Activated CD8-positive, alpha-beta T cell treated with anti-CD3 and anti-CD28 coated beads for 36 hours (primary cell): ENCODE measurements at regions not wholly inside any gene's neighbourhood (a gene's known extent, or its start where the extent isn't known, plus 50 kb on each side); places are given as distances from the start of the nearest gene placed in this dataset.

ENCODE experiments used
- ATAC-seq: fragments of 200-7000 bp; cut with Tn5 transposase; one replicate; pipeline ENCODE4 v1.10.0; 2021; ENCODE audit warnings: mild to moderate bottlenecking, moderate library complexity
- CTCF ChIA-PET: fragments of 350-600 bp; sonication (Branson Sonifier 250); formaldehyde crosslinking; loops from one replicate; lab custom pipeline; 2021; ENCODE audit warnings: antibody characterized with exemption; lab: Charles Lee
- POLR2A ChIA-PET: fragments of 350-600 bp; sonication (Branson Sonifier 250); formaldehyde crosslinking; loops from one replicate; lab custom pipeline; 2021; ENCODE audit warnings: antibody characterized with exemption; lab: Charles Lee
- DNase-seq: peaks from one replicate; pipeline ENCODE4 v3.0.0-alpha.2; 2020
- H3K27ac Mint-ChIP-seq: one replicate; pipeline ENCODE4 v1.8.0; 2021; ENCODE audit warnings: mild to moderate bottlenecking, mixed read lengths
- H3K27me3 Mint-ChIP-seq: one replicate; pipeline ENCODE4 v1.8.0; 2021; ENCODE audit warnings: mixed read lengths
- H3K36me3 Mint-ChIP-seq: one replicate; pipeline ENCODE4 v1.8.0; 2021; ENCODE audit warnings: low read depth, mixed read lengths
- H3K4me1 Mint-ChIP-seq: one replicate; pipeline ENCODE4 v1.8.0; 2021; ENCODE audit warnings: low read depth, mixed read lengths
- H3K4me3 Mint-ChIP-seq: one replicate; pipeline ENCODE4 v1.8.0; 2021; ENCODE audit warnings: mild to moderate bottlenecking, moderate library complexity, mixed read lengths
- H3K9me3 Mint-ChIP-seq: one replicate; pipeline ENCODE4 v1.8.0; 2021; ENCODE audit warnings: mixed read lengths
- CTCF ChIP-seq: fragments of 200-600 bp; IDR thresholded peaks from one replicate; pipeline ENCODE4 v1.8.0; 2022; ENCODE audit warnings: antibody characterized with exemption, mild to moderate bottlenecking
- intact Hi-C: fragments of 100-400 bp; cut with micrococcal nuclease; formaldehyde crosslinking; loops from one replicate; pipeline ENCODE4 v1.10.0; 2022

GRCh38 chr2:16227811-16228462, 287.6 kb downstream of the MYCN start:
- Mint-ChIP-seq H3K27me3 (no peaks in the 10 kb centered on the region), H3K36me3 (no peaks in the 10 kb centered on the region)
- intact Hi-C loops, result no loop called here

GRCh38 chr2:16226943-16227664, 286.8 kb downstream of the MYCN start:
- no peak for TF ChIP-seq CTCF
- Mint-ChIP-seq H3K27me3 (no peaks in the 10 kb centered on the region), H3K4me3 (no peak overlapping the region), H3K36me3 (no peaks in the 10 kb centered on the region), H3K9me3 (no peaks in the 10 kb centered on the region), H3K4me1 (no peaks in the 10 kb centered on the region), H3K27ac (no peak overlapping the region)
- intact Hi-C loops, result no loop called here
- ChIA-PET CTCF (no interaction called here), POLR2A (no interaction called here)
- ATAC-seq (no peak), DNase-seq (no peak)

More at GRCh38 chr2:16227811-16228462, 287.6 kb downstream of the MYCN start:
- ATAC-seq (no peak), DNase-seq (no peak)
- TF ChIP-seq CTCF, result no peak
- Mint-ChIP-seq H3K4me3 (no peak overlapping the region), H3K9me3 (no peaks in the 10 kb centered on the region), H3K4me1 (no peaks in the 10 kb centered on the region), H3K27ac (no peak overlapping the region)
- ChIA-PET POLR2A (no interaction called here), CTCF (no interaction called here)

- POLR2A ChIA-PET, result no interaction called here
- Mint-ChIP-seq H3K27ac (no peak overlapping the region), H3K9me3 (no peaks in the 10 kb centered on the region), H3K4me3 (no peak overlapping the region), H3K27me3 (no peaks in the 10 kb centered on the region), H3K36me3 (no peaks in the 10 kb centered on the region), H3K4me1 (no peaks in the 10 kb centered on the region)
- no peak for ATAC-seq
- intact Hi-C loops, result no loop called here
- no peak for DNase-seq
- CTCF ChIA-PET, result no interaction called here
- TF ChIP-seq CTCF, result no peak
Observed at GRCh38 chr2:16226381-16226780, 286.0 kb downstream of the MYCN start.

GRCh38 chr2:16225545-16225944, 285.2 kb downstream of the MYCN start:
- no peak overlapping the region for H3K27ac Mint-ChIP-seq
- POLR2A ChIA-PET, result no interaction called here
- intact Hi-C loops, result no loop called here

More at GRCh38 chr2:16225545-16225944, 285.2 kb downstream of the MYCN start:
- ATAC-seq (no peak), DNase-seq (no peak)
- no peaks in the 10 kb centered on the region for H3K36me3 Mint-ChIP-seq
- no peak for TF ChIP-seq CTCF
- no peaks in the 10 kb centered on the region for H3K27me3 Mint-ChIP-seq
- no peaks in the 10 kb centered on the region for H3K9me3 Mint-ChIP-seq
- CTCF ChIA-PET, result no interaction called here
- no peak overlapping the region for H3K4me3 Mint-ChIP-seq
- H3K4me1 Mint-ChIP-seq, result no peaks in the 10 kb centered on the region
